Stimulated activated CD8-positive, alpha-beta memory T cell treated with anti-CD3 and anti-CD28 coated beads, Interleukin-4, amount 100 ng/mL, for 24 hours (primary cell): ENCODE measurements at regions not wholly inside any gene's neighbourhood (a gene's known extent, or its start where the extent isn't known, plus 50 kb on each side); places are given as distances from the start of the nearest gene placed in this dataset.
"Not testable (repeated sequence)": the region's sequence is repeated elsewhere in the genome, so short reads cannot be mapped to it uniquely, and the experiment has no call there.

Source experiments
- DNase-seq: peaks from one replicate; pipeline ENCODE4 v3.0.0-alpha.2; 2020; ENCODE audit warnings: low read depth

- no peak for DNase-seq
Observed at GRCh38 chr11:134866981-134867675, 455.1 kb upstream of the B3GAT1 start.

- DNase-seq = no peak
Observed at GRCh38 chr11:134866215-134866614, 454.2 kb upstream of the B3GAT1 start.

GRCh38 chr11:134864968-134865305, 452.9 kb upstream of the B3GAT1 start:
- DNase-seq = no peak

- no peak for DNase-seq
Observed at GRCh38 chr11:134864233-134864967, 452.4 kb upstream of the B3GAT1 start.

- no peak for DNase-seq
Observed at GRCh38 chr11:134863294-134863693, 451.3 kb upstream of the B3GAT1 start.

- no peak for DNase-seq
Observed at GRCh38 chr11:134862587-134863195, 450.6 kb upstream of the B3GAT1 start.

GRCh38 chr11:134862105-134862502, 450.1 kb upstream of the B3GAT1 start:
- DNase-seq = no peak

- no peak for DNase-seq
Observed at GRCh38 chr11:134861490-134862104, 449.6 kb upstream of the B3GAT1 start.

- no peak for DNase-seq
Observed at GRCh38 chr11:134858783-134859480, 446.9 kb upstream of the B3GAT1 start.

- no peak for DNase-seq
Observed at GRCh38 chr11:134857035-134857434, 445.0 kb upstream of the B3GAT1 start.

GRCh38 chr11:134856056-134856971, 444.3 kb upstream of the B3GAT1 start:
- no peak for DNase-seq

- DNase-seq = no peak
Observed at GRCh38 chr11:134853992-134854991, 442.2 kb upstream of the B3GAT1 start.

GRCh38 chr11:134851503-134852224, 439.6 kb upstream of the B3GAT1 start:
- DNase-seq = not testable (repeated sequence)

GRCh38 chr11:134850566-134850965, 438.5 kb upstream of the B3GAT1 start:
- no peak for DNase-seq

GRCh38 chr11:134849833-134850232, 437.8 kb upstream of the B3GAT1 start:
- no peak for DNase-seq

GRCh38 chr11:134847083-134847715, 435.2 kb upstream of the B3GAT1 start:
- DNase-seq = no peak

- DNase-seq = no peak
Observed at GRCh38 chr11:134846328-134847082, 434.5 kb upstream of the B3GAT1 start.
